Aorta (tissue), 5 donors: ENCODE measurements at regions not wholly inside any gene's neighbourhood (a gene's known extent, or its start where the extent isn't known, plus 50 kb on each side); places are given as distances from the start of the nearest gene placed in this dataset.
A peak's percentile ranks its signal among the peaks of the same experiment; 100 is the strongest.

Experiments used
- ATAC-seq: fragments of 200-7000 bp; cut with Tn5 transposase; one replicate; pipeline ENCODE4 v1.9.1; 2022; ENCODE audit warnings: moderate library complexity; ENCODE audit not compliant: low FRiP score
- DNase-seq, 2 donors: peaks; one replicate each; pipeline ENCODE4 v3.0.0-alpha.2; 2020
- H3K27ac ChIP-seq, 2 donors: one replicate each; pipeline ENCODE4 v1.5.1; 2013; ENCODE audit warnings: low read length in 2 of 2, mild to moderate bottlenecking in 2 of 2, moderate library complexity in 2 of 2, control low read depth in 1 of 2, inconsistent platforms in 1 of 2, low read depth in 1 of 2
- H3K27me3 ChIP-seq, 2 donors: one replicate each; pipeline ENCODE4 v1.6.1; 2013; ENCODE audit warnings: control low read depth in 1 of 2, low read length in 1 of 2, mild to moderate bottlenecking in 1 of 2, moderate library complexity in 1 of 2; ENCODE audit not compliant: insufficient read depth in 2 of 2, control insufficient read depth in 1 of 2
- H3K36me3 ChIP-seq, 2 donors: one replicate each; pipeline ENCODE4 v1.6.1; 2013; ENCODE audit warnings: control low read depth in 1 of 2, low read length in 1 of 2, mild to moderate bottlenecking in 1 of 2; ENCODE audit not compliant: insufficient read depth in 2 of 2, control insufficient read depth in 1 of 2
- H3K4me1 ChIP-seq, 2 donors: one replicate each; pipeline ENCODE4 v1.6.1; 2013; ENCODE audit warnings: low read length in 2 of 2, control low read depth in 1 of 2, mild to moderate bottlenecking in 1 of 2, moderate library complexity in 1 of 2; ENCODE audit not compliant: insufficient read depth in 2 of 2, control insufficient read depth in 1 of 2
- H3K4me3 ChIP-seq, 2 donors: one replicate each; pipeline ENCODE4 v1.5.1; 2013; ENCODE audit warnings: low read length in 2 of 2, control low read depth in 1 of 2, mild to moderate bottlenecking in 1 of 2
- H3K9me3 ChIP-seq: one replicate; pipeline ENCODE4 v1.6.1; 2013; ENCODE audit warnings: mild to moderate bottlenecking, low read length; ENCODE audit not compliant: control insufficient read depth
- WGBS, 2 donors: extraction: QIAGEN DNeasy Blood & Tissue Kit; methylation state at CpG; one replicate each; pipeline ENCODE4 v1.1.7; 2013; 5-methylcytosine and 5-hydroxymethylcytosine counted together
- intact Hi-C, 2 donors: fragments of 100-400 bp; cut with DNase I; formaldehyde crosslinking; loops; one replicate each; pipeline versions ENCODE4 v1.14.2 to v1.15.0; 2022
- donor health status: healthy with polysubstance abuse.
- donor health status: Bipolar disorder and iron deficiency.
- donor health status: DM: no; HTN: no; CAD: no.
- donor health status: DM: no; HTN: no; CAD: no.
- donor health status: DM: yes; HTN: yes; CAD: no.

GRCh38 chr13:74037762-74038161, 96.4 kb downstream of the KLF12 start:
- intact Hi-C loops, result no loop called here
- Histone ChIP-seq H3K4me3 (no peak overlapping the region), H3K27ac (no peak overlapping the region), H3K4me1 (peaks cover 0 to 2% of the 10 kb centered on the region in 2 donors), H3K9me3 (no peaks in the 10 kb centered on the region), H3K36me3 (peaks cover 0 to 2% of the 10 kb centered on the region in 2 donors), H3K27me3 (no peaks in the 10 kb centered on the region)
- no peak for ATAC-seq
- DNase-seq, result no peak

- 92 to 93% methylated on average over 2 of the region's 2 CpGs for WGBS, 2 donors
- H3K4me1 ChIP-seq, result peaks cover 0 to 5% of the 10 kb centered on the region in 2 donors
- no peaks in the 10 kb centered on the region for H3K27me3 ChIP-seq
- ATAC-seq, result no peak
- H3K36me3 ChIP-seq, result peaks cover 0 to 2% of the 10 kb centered on the region in 2 donors
- no peak for DNase-seq
- no peaks in the 10 kb centered on the region for H3K9me3 ChIP-seq
- H3K4me3 ChIP-seq, result no peak overlapping the region
- H3K27ac ChIP-seq, result no peak overlapping the region
- intact Hi-C loops, result no loop called here
Measured at GRCh38 chr13:74036373-74036772, 97.8 kb downstream of the KLF12 start.

GRCh38 chr13:74035896-74036295, 98.3 kb downstream of the KLF12 start:
- Histone ChIP-seq H3K4me1 (peaks cover 0 to 3% of the 10 kb centered on the region in 2 donors), H3K36me3 (peaks cover 0 to 2% of the 10 kb centered on the region in 2 donors), H3K27me3 (no peaks in the 10 kb centered on the region), H3K9me3 (no peaks in the 10 kb centered on the region), H3K4me3 (no peak overlapping the region), H3K27ac (no peak overlapping the region)
- intact Hi-C loops, result no loop called here
- ATAC-seq (no peak), DNase-seq (no peak)
- WGBS, 2 donors, result 92 to 97% methylated on average over 3 of the region's 3 CpGs

GRCh38 chr13:74032325-74032724, 101.9 kb downstream of the KLF12 start:
- ATAC-seq, result no peak
- H3K4me1 ChIP-seq, result peaks cover 0 to 2% of the 10 kb centered on the region in 2 donors
- H3K9me3 ChIP-seq, result no peaks in the 10 kb centered on the region
- WGBS, 2 donors, result 83% methylated on average over 4 of the region's 4 CpGs
- no peak overlapping the region for H3K27ac ChIP-seq
- H3K36me3 ChIP-seq, result peaks cover 0 to 2% of the 10 kb centered on the region in 2 donors
- intact Hi-C loops, result no loop called here
- no peaks in the 10 kb centered on the region for H3K27me3 ChIP-seq
- peak overlapping the region in 1 of 2 donors; percentile 64 for H3K4me3 ChIP-seq
- no peak for DNase-seq

- intact Hi-C loops, result no loop called here
- no peaks in the 10 kb centered on the region for H3K9me3 ChIP-seq
- peaks cover 0 to 7% of the 10 kb centered on the region in 2 donors for H3K4me1 ChIP-seq
- H3K27me3 ChIP-seq, result no peaks in the 10 kb centered on the region
- ATAC-seq (no peak), DNase-seq (no peak)
- H3K27ac ChIP-seq, result no peak overlapping the region
- WGBS, 2 donors, result 95% methylated on average over 4 of the region's 4 CpGs
- H3K36me3 ChIP-seq, result no peaks in the 10 kb centered on the region
- no peak overlapping the region for H3K4me3 ChIP-seq
Measured at GRCh38 chr13:74027161-74027779, 106.9 kb downstream of the KLF12 start.

GRCh38 chr13:74026753-74027152, 107.5 kb downstream of the KLF12 start:
- Histone ChIP-seq H3K36me3 (no peaks in the 10 kb centered on the region), H3K4me3 (no peak overlapping the region), H3K27me3 (no peaks in the 10 kb centered on the region), H3K27ac (no peak overlapping the region), H3K9me3 (no peaks in the 10 kb centered on the region), H3K4me1 (peaks cover 0 to 6% of the 10 kb centered on the region in 2 donors)
- WGBS, 2 donors, result 55% methylated on average over 4 of the region's 4 CpGs
- ATAC-seq (no peak), DNase-seq (no peak)
- intact Hi-C loops, result no loop called here

- WGBS, 2 donors, result 85 to 91% methylated on average over 3 of the region's 3 CpGs
- H3K27ac ChIP-seq, result no peak overlapping the region
- peaks cover 0 to 6% of the 10 kb centered on the region in 2 donors for H3K4me1 ChIP-seq
- H3K36me3 ChIP-seq, result no peaks in the 10 kb centered on the region
- no peak for DNase-seq
- intact Hi-C loops, result no loop called here
- H3K27me3 ChIP-seq, result no peaks in the 10 kb centered on the region
- no peak overlapping the region for H3K4me3 ChIP-seq
- H3K9me3 ChIP-seq, result no peaks in the 10 kb centered on the region
- ATAC-seq, result no peak
Measured at GRCh38 chr13:74025369-74025768, 108.8 kb downstream of the KLF12 start.

GRCh38 chr13:74024856-74025255, 109.3 kb downstream of the KLF12 start:
- peaks cover 0 to 6% of the 10 kb centered on the region in 2 donors for H3K4me1 ChIP-seq
- ATAC-seq (no peak), DNase-seq (no peak)
- H3K9me3 ChIP-seq, result no peaks in the 10 kb centered on the region
- no peaks in the 10 kb centered on the region for H3K36me3 ChIP-seq
- intact Hi-C loops, result no loop called here
- no peak overlapping the region for H3K27ac ChIP-seq
- H3K27me3 ChIP-seq, result no peaks in the 10 kb centered on the region
- H3K4me3 ChIP-seq, result no peak overlapping the region

- WGBS, 2 donors, result 68 to 73% methylated on average over 4 of the region's 4 CpGs
- H3K4me3 ChIP-seq, result no peak overlapping the region
- no peaks in the 10 kb centered on the region for H3K9me3 ChIP-seq
- no peaks in the 10 kb centered on the region for H3K27me3 ChIP-seq
- DNase-seq, result no peak
- intact Hi-C loops, result no loop called here
- H3K36me3 ChIP-seq, result no peaks in the 10 kb centered on the region
- no peak overlapping the region for H3K27ac ChIP-seq
- no peak for ATAC-seq
- peaks cover 0 to 6% of the 10 kb centered on the region in 2 donors for H3K4me1 ChIP-seq
Measured at GRCh38 chr13:74024314-74024713, 109.9 kb downstream of the KLF12 start.
